K562 (cell line): ENCODE measurements at regions not wholly inside any gene's neighbourhood (a gene's known extent, or its start where the extent isn't known, plus 50 kb on each side); places are given as distances from the start of the nearest gene placed in this dataset.

Experiments
- BCL6 ChIP-seq: fragments of 250-450 bp; sonication (Bioruptor Pico); IDR thresholded peaks from 2 replicates; pipeline ENCODE4 v1.4.0; 2020
- ELF1 ChIP-seq: fragments of 200-800 bp; sonication (Bioruptor generic); IDR thresholded peaks from 2 replicates; pipeline ENCODE4 v1.6.1; 2016; ENCODE audit warnings: missing genetic modification characterization, missing compliant biosample characterization
- ERF ChIP-seq: fragments of 450-650 bp; formaldehyde crosslinking; IDR thresholded peaks from 2 replicates; pipeline ENCODE4 v1.4.0; 2020; ENCODE audit warnings: mild to moderate bottlenecking, mixed read lengths
- ESRRB ChIP-seq: fragments of 250-450 bp; sonication (Bioruptor Pico); IDR thresholded peaks from 2 replicates; pipeline ENCODE4 v1.5.0; 2020; ENCODE audit warnings: mild to moderate bottlenecking, moderate library complexity, borderline replicate concordance
- ETV6 ChIP-seq, 3 experiments: fragments of 150-350 bp in 1 of 3; sonication (generic) in 1 of 3; formaldehyde crosslinking in 1 of 3; IDR thresholded peaks; 2 replicates each; pipeline versions ENCODE4 v1.6.1 to v1.8.0; 2014 to 2022; ENCODE audit warnings: borderline replicate concordance in 2 of 3, low read depth in 2 of 3, antibody characterized with exemption in 1 of 3, low read length in 1 of 3, mild to moderate bottlenecking in 1 of 3, missing genetic modification reagents in 1 of 3
- JUND ChIP-seq, 2 experiments: IDR thresholded peaks; 2 replicates in 1 of 2; 3 replicates in 1 of 2; pipeline ENCODE4 v1.6.1; 2011; ENCODE audit warnings: borderline replicate concordance in 2 of 2, low read depth in 2 of 2, low read length in 2 of 2, improper control_type of control experiment in 1 of 2, missing biosample characterization in 1 of 2, missing genetic modification characterization in 1 of 2, missing genetic modification reagents in 1 of 2
- PCBP1 ChIP-seq: fragments of 200-400 bp; formaldehyde crosslinking; IDR thresholded peaks from 2 replicates; pipeline ENCODE4 v1.6.1; 2018; ENCODE audit warnings: mild to moderate bottlenecking, low read depth, low read length; ENCODE audit not compliant: poor library complexity, severe bottlenecking
- RB1 ChIP-seq: fragments of 450-650 bp; IDR thresholded peaks from 2 replicates; pipeline ENCODE4 v1.6.1; 2017; ENCODE audit warnings: low read depth, mild to moderate bottlenecking
- RBM34 ChIP-seq: fragments of 200-400 bp; formaldehyde crosslinking; IDR thresholded peaks from 2 replicates; pipeline ENCODE4 v1.6.1; 2018; ENCODE audit warnings: low read length, borderline replicate concordance; ENCODE audit not compliant: insufficient read depth
- SIRT6 ChIP-seq: IDR thresholded peaks from one replicate; pipeline ENCODE4 v1.6.1; 2012; ENCODE audit warnings: low read depth, mild to moderate bottlenecking, control low read depth, inconsistent platforms, low read length, moderate library complexity
- SMC3 ChIP-seq: conservative IDR thresholded peaks from 2 replicates; pipeline ENCODE4 v1.6.1; 2011; ENCODE audit warnings: low read depth, low read length, improper control_type of control experiment; ENCODE audit not compliant: insufficient read depth
- SNIP1 ChIP-seq: fragments of 450-650 bp; IDR thresholded peaks from 2 replicates; pipeline ENCODE4 v1.7.1; 2017; ENCODE audit warnings: low read depth, mild to moderate bottlenecking
- SPI1 ChIP-seq: IDR thresholded peaks from 2 replicates; pipeline ENCODE4 v1.6.1; 2011; ENCODE audit warnings: low read depth, low read length, control low read depth, borderline replicate concordance
- TCF3 ChIP-seq: sonication (generic); formaldehyde crosslinking; IDR thresholded peaks from 2 replicates; pipeline ENCODE4 v1.4.0; 2020; ENCODE audit warnings: mild to moderate bottlenecking, missing genetic modification reagents
- TEAD2 ChIP-seq: fragments of 450-650 bp; IDR thresholded peaks from 2 replicates; pipeline ENCODE4 v1.6.1; 2016; ENCODE audit warnings: missing genetic modification characterization, control low read depth, missing compliant biosample characterization
- ZNF175 ChIP-seq: fragments of 200-800 bp; sonication (Bioruptor generic); IDR thresholded peaks from 2 replicates; pipeline ENCODE4 v1.6.1; 2016; ENCODE audit warnings: low read depth, mild to moderate bottlenecking, missing genetic modification characterization, missing compliant biosample characterization
- TF ChIP-seq, protein P1 (sequence below): sonication (generic); formaldehyde crosslinking; IDR thresholded peaks from 2 replicates; pipeline ENCODE4 v1.8.0; 2022; ENCODE audit warnings: mild to moderate bottlenecking, missing genetic modification reagents
- TF ChIP-seq, protein P2 (sequence below): fragments of 450-650 bp; IDR thresholded peaks from 2 replicates; pipeline ENCODE4 v1.6.1; 2014; ENCODE audit warnings: low read depth, mild to moderate bottlenecking, moderate library complexity, borderline replicate concordance

DNA sequence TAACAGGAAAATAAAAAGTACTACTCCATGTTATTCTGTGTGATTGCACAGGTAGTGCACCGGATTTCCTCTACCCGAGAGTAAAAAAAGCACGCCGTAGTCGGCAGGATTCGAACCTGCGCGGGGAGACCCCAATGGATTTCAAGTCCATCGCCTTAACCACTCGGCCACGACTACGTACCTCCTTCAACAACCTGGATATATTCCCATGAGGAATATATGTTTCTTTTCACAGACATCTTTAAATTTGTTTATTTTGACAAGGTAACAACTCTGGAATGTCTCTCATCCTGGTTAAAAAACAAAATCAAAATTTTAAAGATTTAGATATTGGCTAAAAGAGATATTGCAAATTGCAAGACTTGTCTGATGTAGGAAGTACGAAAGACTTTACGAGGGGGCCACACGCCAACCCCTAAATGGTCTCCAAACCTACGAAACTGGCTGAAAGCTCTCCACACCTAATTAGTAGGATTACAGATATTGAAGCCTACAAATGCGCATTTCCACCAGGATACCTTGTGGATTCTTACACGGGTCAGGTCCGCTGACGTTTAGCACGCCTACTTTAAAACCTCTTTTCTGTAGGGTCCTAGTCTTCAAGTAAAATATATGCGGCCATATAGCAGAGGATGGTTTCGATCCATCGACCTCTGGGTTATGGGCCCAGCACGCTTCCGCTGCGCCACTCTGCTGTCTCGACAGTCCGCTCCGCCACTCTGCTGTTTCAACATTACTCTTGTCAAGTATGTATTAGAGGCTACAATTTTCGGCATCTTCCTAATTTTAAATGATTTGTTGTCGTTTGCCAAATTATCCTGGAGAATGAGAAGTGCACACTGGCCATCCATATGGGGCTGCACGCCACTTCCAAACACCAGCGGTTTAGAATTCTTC is 52.2 kb upstream of the BTN3A2 start (continued):
- TF ChIP-seq, protein P1, sequence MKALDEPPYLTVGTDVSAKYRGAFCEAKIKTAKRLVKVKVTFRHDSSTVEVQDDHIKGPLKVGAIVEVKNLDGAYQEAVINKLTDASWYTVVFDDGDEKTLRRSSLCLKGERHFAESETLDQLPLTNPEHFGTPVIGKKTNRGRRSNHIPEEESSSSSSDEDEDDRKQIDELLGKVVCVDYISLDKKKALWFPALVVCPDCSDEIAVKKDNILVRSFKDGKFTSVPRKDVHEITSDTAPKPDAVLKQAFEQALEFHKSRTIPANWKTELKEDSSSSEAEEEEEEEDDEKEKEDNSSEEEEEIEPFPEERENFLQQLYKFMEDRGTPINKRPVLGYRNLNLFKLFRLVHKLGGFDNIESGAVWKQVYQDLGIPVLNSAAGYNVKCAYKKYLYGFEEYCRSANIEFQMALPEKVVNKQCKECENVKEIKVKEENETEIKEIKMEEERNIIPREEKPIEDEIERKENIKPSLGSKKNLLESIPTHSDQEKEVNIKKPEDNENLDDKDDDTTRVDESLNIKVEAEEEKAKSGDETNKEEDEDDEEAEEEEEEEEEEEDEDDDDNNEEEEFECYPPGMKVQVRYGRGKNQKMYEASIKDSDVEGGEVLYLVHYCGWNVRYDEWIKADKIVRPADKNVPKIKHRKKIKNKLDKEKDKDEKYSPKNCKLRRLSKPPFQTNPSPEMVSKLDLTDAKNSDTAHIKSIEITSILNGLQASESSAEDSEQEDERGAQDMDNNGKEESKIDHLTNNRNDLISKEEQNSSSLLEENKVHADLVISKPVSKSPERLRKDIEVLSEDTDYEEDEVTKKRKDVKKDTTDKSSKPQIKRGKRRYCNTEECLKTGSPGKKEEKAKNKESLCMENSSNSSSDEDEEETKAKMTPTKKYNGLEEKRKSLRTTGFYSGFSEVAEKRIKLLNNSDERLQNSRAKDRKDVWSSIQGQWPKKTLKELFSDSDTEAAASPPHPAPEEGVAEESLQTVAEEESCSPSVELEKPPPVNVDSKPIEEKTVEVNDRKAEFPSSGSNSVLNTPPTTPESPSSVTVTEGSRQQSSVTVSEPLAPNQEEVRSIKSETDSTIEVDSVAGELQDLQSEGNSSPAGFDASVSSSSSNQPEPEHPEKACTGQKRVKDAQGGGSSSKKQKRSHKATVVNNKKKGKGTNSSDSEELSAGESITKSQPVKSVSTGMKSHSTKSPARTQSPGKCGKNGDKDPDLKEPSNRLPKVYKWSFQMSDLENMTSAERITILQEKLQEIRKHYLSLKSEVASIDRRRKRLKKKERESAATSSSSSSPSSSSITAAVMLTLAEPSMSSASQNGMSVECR (CRISPR knock-in tag): no peak; the same call in 1 of the 2 replicates
- TF ChIP-seq ETV6 (IDR thresholded peaks at IDR 0.05; ENCODE audit: borderline replicate concordance in 1 of 2, low read depth in 2 of 2, low read length in 1 of 2) (no peak; a peak in 1 of 4 replicates), ETV6 (CRISPR knock-in tag; IDR thresholded peaks at IDR 0.05; ENCODE audit: borderline replicate concordance) (0 out of 2 replicates have a peak, but pooled peaks have one; percentile 78), ZNF175 (CRISPR knock-in tag) (0 out of 2 replicates have a peak, but pooled peaks have one; percentile 39), JUND (IDR thresholded peaks at IDR 0.05; ENCODE audit: borderline replicate concordance, low read depth, low read length) (peak; percentile 51; the same call in 1 of the 2 replicates), JUND (tag; IDR thresholded peaks at IDR 0.05; ENCODE audit: borderline replicate concordance, low read depth, low read length) (peak; percentile 72; the same call in 2 of the 3 replicates), RB1 (peak; percentile 48), SIRT6 (no peak), PCBP1 (no peak), RBM34 (no peak), SMC3 (no peak), TCF3 (CRISPR knock-in tag) (no peak; the same call in 1 of the 2 replicates), ELF1 (tag) (no peak; the same call in none of the 2 replicates), ERF (CRISPR knock-in tag) (peak; percentile 57), TEAD2 (tag) (no peak), SPI1 (no peak), BCL6 (no peak), ESRRB (CRISPR knock-in tag) (no peak), SNIP1 (no peak)
- TF ChIP-seq, protein P2, sequence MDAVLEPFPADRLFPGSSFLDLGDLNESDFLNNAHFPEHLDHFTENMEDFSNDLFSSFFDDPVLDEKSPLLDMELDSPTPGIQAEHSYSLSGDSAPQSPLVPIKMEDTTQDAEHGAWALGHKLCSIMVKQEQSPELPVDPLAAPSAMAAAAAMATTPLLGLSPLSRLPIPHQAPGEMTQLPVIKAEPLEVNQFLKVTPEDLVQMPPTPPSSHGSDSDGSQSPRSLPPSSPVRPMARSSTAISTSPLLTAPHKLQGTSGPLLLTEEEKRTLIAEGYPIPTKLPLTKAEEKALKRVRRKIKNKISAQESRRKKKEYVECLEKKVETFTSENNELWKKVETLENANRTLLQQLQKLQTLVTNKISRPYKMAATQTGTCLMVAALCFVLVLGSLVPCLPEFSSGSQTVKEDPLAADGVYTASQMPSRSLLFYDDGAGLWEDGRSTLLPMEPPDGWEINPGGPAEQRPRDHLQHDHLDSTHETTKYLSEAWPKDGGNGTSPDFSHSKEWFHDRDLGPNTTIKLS: no peak; the same call in 1 of the 2 replicates
- TF ChIP-seq, all 486 proteins: peak for 163
